ENCODE measurements at regions not wholly inside any gene's neighbourhood (a gene's known extent, or its start where the extent isn't known, plus 50 kb on each side); places are given as distances from the start of the nearest gene placed in this dataset.

GRCh38 chr4:137677863-137678262 is 145.6 kb upstream of the PCDH18 start:
- TF ChIP-seq EZH2phosphoT487 (IDR thresholded peaks at IDR 0.05; ENCODE audit: insufficient read depth, low read depth) (no peak), EZH2 (IDR thresholded peaks at IDR 0.05; ENCODE audit: insufficient read depth, poor library complexity, severe bottlenecking) (no peak)

Data from GM23248 (cell line).